ENCODE measurements at regions not wholly inside any gene's neighbourhood (a gene's known extent, or its start where the extent isn't known, plus 50 kb on each side); places are given as distances from the start of the nearest gene placed in this dataset.

DNA sequence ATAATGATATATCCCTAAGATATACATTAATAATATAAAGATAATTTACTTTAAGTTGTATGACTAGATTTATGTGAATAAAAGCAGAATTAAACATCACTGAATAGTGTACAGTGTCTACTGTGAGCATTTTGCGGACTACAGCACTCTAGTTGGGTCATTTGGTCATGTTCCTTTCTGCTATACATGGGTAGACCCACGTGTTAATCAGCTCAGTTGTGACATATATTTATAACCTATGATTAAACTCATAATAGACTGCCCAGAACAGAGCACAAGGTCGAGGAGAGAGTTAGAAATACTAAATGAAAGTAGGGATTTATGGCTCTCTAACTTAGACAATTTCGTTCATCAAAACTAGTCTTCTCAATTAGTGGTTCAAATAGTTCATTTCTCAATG is 852.7 kb downstream of the EPHA7 start:
- ChIA-PET CTCF (no interaction called here), POLR2A (no interaction called here), RAD21 (ENCODE audit: unreplicated experiment) (no interaction called here), SMC1A (ENCODE audit: uncharacterized antibody, unreplicated experiment) (interaction anchor here (1.8 kb wide), 1 partner anchor 12 kb away, joined by 6 read pairs; no protein-coding TSS in a partner anchor)
- FAIRE-seq (no peak), DNase-seq (ENCODE audit: low read depth, low spot score) (no peak), ATAC-seq (no peak)
- intact Hi-C loops (cut with micrococcal nuclease; ENCODE audit: unreplicated experiment), result no loop called here
- Histone ChIP-seq H4K20me1 (ENCODE audit: control insufficient read depth, insufficient read depth) (no peaks in the 10 kb centered on the region), H3K79me2 (ENCODE audit: control insufficient read depth, insufficient read depth, low read length) (no peaks in the 10 kb centered on the region), H3K4me2 (ENCODE audit: control insufficient read depth, insufficient read depth) (no peak overlapping the region), H2AFZ (ENCODE audit: control insufficient read depth, low read depth, low read length) (no peak overlapping the region), H3K27me3 (replicated peaks in 1 of 2; ENCODE audit: control insufficient read depth in 2 of 2, insufficient read depth in 2 of 2, low read length in 1 of 2) (no peaks in the 10 kb centered on the region), H3K27ac (ENCODE audit: control insufficient read depth, insufficient read depth) (no peak overlapping the region), H3K4me3 (no peak overlapping the region), H3K9ac (ENCODE audit: control insufficient read depth, insufficient read depth, low read length) (no peak overlapping the region), H3K9me3 (replicated peaks; ENCODE audit: control insufficient read depth, insufficient read depth, low read length) (no peaks in the 10 kb centered on the region), H3K4me1 (ENCODE audit: control insufficient read depth, insufficient read depth, low read length) (no peaks in the 10 kb centered on the region), H3K36me3 (ENCODE audit: control insufficient read depth in 2 of 2, insufficient read depth in 2 of 2, low read length in 1 of 2) (no peaks in the 10 kb centered on the region)
- WGBS (ENCODE audit: insufficient coverage, insufficient replicate concordance, low lambda C conversion rate, missing lambda C conversion rate), result 0% methylated on average over 4 of the region's 4 CpGs
- TF ChIP-seq PAX8 (IDR thresholded peaks at IDR 0.05) (no peak), BMI1 (IDR thresholded peaks at IDR 0.05; ENCODE audit: borderline replicate concordance) (no peak), ETV6 (conservative IDR thresholded peaks at IDR 0.05 in 1 of 2, IDR thresholded peaks at IDR 0.05 in 1 of 2; ENCODE audit: borderline replicate concordance in 1 of 2, low read depth in 1 of 2) (no peak), CHD2 (IDR thresholded peaks at IDR 0.05; ENCODE audit: borderline replicate concordance, low read depth, low read length) (no peak), NFXL1 (IDR thresholded peaks at IDR 0.05; ENCODE audit: borderline replicate concordance) (no peak), CBX5 (IDR thresholded peaks at IDR 0.05; ENCODE audit: low read depth) (no peak), POU2F2 (IDR thresholded peaks at IDR 0.05; ENCODE audit: borderline replicate concordance, low read depth, low read length) (no peak), KLF5 (IDR thresholded peaks at IDR 0.05; ENCODE audit: partially characterized antibody) (no peak), RCOR1 (conservative IDR thresholded peaks at IDR 0.05; ENCODE audit: low read depth, low read length) (no peak), TCF3 (IDR thresholded peaks at IDR 0.05; ENCODE audit: borderline replicate concordance, insufficient read depth, low read depth, low read length) (no peak)
- TF ChIP-seq, protein P1, sequence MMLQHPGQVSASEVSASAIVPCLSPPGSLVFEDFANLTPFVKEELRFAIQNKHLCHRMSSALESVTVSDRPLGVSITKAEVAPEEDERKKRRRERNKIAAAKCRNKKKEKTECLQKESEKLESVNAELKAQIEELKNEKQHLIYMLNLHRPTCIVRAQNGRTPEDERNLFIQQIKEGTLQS (IDR thresholded peaks at IDR 0.05; ENCODE audit: borderline replicate concordance, extremely low read depth, low read depth, low read length), result no peak
- TF ChIP-seq, protein P2, sequence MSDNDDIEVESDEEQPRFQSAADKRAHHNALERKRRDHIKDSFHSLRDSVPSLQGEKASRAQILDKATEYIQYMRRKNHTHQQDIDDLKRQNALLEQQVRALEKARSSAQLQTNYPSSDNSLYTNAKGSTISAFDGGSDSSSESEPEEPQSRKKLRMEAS (IDR thresholded peaks at IDR 0.05; ENCODE audit: low read depth, low read length), result no peak
- TF ChIP-seq, protein P3, sequence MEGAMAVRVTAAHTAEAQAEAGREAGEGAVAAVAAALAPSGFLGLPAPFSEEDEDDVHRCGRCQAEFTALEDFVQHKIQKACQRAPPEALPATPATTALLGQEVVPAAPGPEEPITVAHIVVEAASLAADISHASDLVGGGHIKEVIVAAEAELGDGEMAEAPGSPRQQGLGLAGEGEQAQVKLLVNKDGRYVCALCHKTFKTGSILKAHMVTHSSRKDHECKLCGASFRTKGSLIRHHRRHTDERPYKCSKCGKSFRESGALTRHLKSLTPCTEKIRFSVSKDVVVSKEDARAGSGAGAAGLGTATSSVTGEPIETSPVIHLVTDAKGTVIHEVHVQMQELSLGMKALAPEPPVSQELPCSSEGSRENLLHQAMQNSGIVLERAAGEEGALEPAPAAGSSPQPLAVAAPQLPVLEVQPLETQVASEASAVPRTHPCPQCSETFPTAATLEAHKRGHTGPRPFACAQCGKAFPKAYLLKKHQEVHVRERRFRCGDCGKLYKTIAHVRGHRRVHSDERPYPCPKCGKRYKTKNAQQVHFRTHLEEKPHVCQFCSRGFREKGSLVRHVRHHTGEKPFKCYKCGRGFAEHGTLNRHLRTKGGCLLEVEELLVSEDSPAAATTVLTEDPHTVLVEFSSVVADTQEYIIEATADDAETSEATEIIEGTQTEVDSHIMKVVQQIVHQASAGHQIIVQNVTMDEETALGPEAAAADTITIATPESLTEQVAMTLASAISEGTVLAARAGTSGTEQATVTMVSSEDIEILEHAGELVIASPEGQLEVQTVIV (IDR thresholded peaks at IDR 0.05; ENCODE audit: borderline replicate concordance, partially characterized antibody), result no peak
- in situ Hi-C loops (cut with MboI), result no loop called here
- no TSS peak for BruUV-seq (replicated peaks)

Data from GM12878 (cell line).